ENCODE measurements at regions not wholly inside any gene's neighbourhood (a gene's known extent, or its start where the extent isn't known, plus 50 kb on each side); places are given as distances from the start of the nearest gene placed in this dataset.
"Not testable (repeated sequence)": the region's sequence is repeated elsewhere in the genome, so short reads cannot be mapped to it uniquely, and the experiment has no call there.

GRCh38 chr14:44732144-44732543 is 225.1 kb upstream of the FSCB start:
- Histone ChIP-seq H3K4me2 (ENCODE audit: low read length) (no peak overlapping the region), H3K79me2 (ENCODE audit: insufficient read depth, low read depth, low read length) (no peaks in the 10 kb centered on the region), H2AFZ (ENCODE audit: low read length) (no peak overlapping the region), H3K36me3 (ENCODE audit: insufficient read depth, low read length) (no peaks in the 10 kb centered on the region), H3K27ac (ENCODE audit: low read depth, low read length, poor library complexity, severe bottlenecking) (no peak overlapping the region), H3K9me2 (ENCODE audit: insufficient read depth, low read length) (no peaks in the 10 kb centered on the region), H3K4me1 (ENCODE audit: insufficient read depth, low read length, poor library complexity, severe bottlenecking) (no peaks in the 10 kb centered on the region), H4K20me1 (ENCODE audit: insufficient read depth, low read length) (no peaks in the 10 kb centered on the region), H3K9me3 (ENCODE audit: low read length) (no peaks in the 10 kb centered on the region), H3K4me3 (ENCODE audit: low read depth, low read length, poor library complexity, severe bottlenecking) (no peak overlapping the region)
- ChIA-PET CTCF (ENCODE audit: unreplicated experiment) (no interaction called here), POLR2A (interaction anchor here (0.6 kb wide), 2 partner anchors 12 to 259 kb away, joined by 3 to 5 read pairs; no protein-coding TSS in a partner anchor)
- no peak for DNase-seq (ENCODE audit: low spot score)
- BruUV-seq (replicated peaks) = no TSS peak
- intact Hi-C loops (cut with micrococcal nuclease; ENCODE audit: unreplicated experiment) = no loop called here
- TF ChIP-seq EZH2phosphoT487 (IDR thresholded peaks at IDR 0.05; ENCODE audit: borderline replicate concordance, low read depth, low read length) = no peak
- TF ChIP-seq CTCF (conservative IDR thresholded peaks at IDR 0.05; ENCODE audit: low read length) = no peak

- H3K9me3 ChIP-seq (ENCODE audit: low read length) = no peaks in the 10 kb centered on the region
- H4K20me1 ChIP-seq (ENCODE audit: insufficient read depth, low read length) = no peaks in the 10 kb centered on the region
- TF ChIP-seq CTCF (conservative IDR thresholded peaks at IDR 0.05; ENCODE audit: low read length) (0 out of 2 replicates have a peak, but pooled peaks have one; percentile 2), EZH2phosphoT487 (IDR thresholded peaks at IDR 0.05; ENCODE audit: borderline replicate concordance, low read depth, low read length) (no peak)
- no peak for DNase-seq (ENCODE audit: low spot score)
- no peak overlapping the region for H2AFZ ChIP-seq (ENCODE audit: low read length)
- no peaks in the 10 kb centered on the region for H3K79me2 ChIP-seq (ENCODE audit: insufficient read depth, low read depth, low read length)
- POLR2A ChIA-PET = no interaction called here
- H3K9me2 ChIP-seq (ENCODE audit: insufficient read depth, low read length) = no peaks in the 10 kb centered on the region
- H3K4me2 ChIP-seq (ENCODE audit: low read length) = no peak overlapping the region
- H3K36me3 ChIP-seq (ENCODE audit: insufficient read depth, low read length) = no peaks in the 10 kb centered on the region
- no peak overlapping the region for H3K4me3 ChIP-seq (ENCODE audit: low read depth, low read length, poor library complexity, severe bottlenecking)
- H3K27ac ChIP-seq (ENCODE audit: low read depth, low read length, poor library complexity, severe bottlenecking) = no peak overlapping the region
- intact Hi-C loops (cut with micrococcal nuclease; ENCODE audit: unreplicated experiment) = no loop called here
- H3K4me1 ChIP-seq (ENCODE audit: insufficient read depth, low read length, poor library complexity, severe bottlenecking) = no peaks in the 10 kb centered on the region
- CTCF ChIA-PET (ENCODE audit: unreplicated experiment) = no interaction called here
- BruUV-seq (replicated peaks) = no TSS peak
Measured at GRCh38 chr14:44730860-44731259, 223.8 kb upstream of the FSCB start.

GRCh38 chr14:44721395-44721794 is 214.3 kb upstream of the FSCB start:
- H3K79me2 ChIP-seq (ENCODE audit: insufficient read depth, low read depth, low read length); H3K36me3 ChIP-seq (ENCODE audit: insufficient read depth, low read length); H2AFZ ChIP-seq (ENCODE audit: low read length); DNase-seq (ENCODE audit: low spot score); H3K9me3 ChIP-seq (ENCODE audit: low read length); H3K4me2 ChIP-seq (ENCODE audit: low read length); H3K4me3 ChIP-seq (ENCODE audit: low read depth, low read length, poor library complexity, severe bottlenecking); H3K4me1 ChIP-seq (ENCODE audit: insufficient read depth, low read length, poor library complexity, severe bottlenecking); H3K27ac ChIP-seq (ENCODE audit: low read depth, low read length, poor library complexity, severe bottlenecking); intact Hi-C loops (cut with micrococcal nuclease; ENCODE audit: unreplicated experiment); H3K9me2 ChIP-seq (ENCODE audit: insufficient read depth, low read length); BruUV-seq (replicated peaks); CTCF ChIA-PET (ENCODE audit: unreplicated experiment); POLR2A ChIA-PET; H4K20me1 ChIP-seq (ENCODE audit: insufficient read depth, low read length): not testable (repeated sequence)

Measured in OCI-LY7 (cell line).